Breast epithelium (tissue), 4 donors: ENCODE measurements at regions not wholly inside any gene's neighbourhood (a gene's known extent, or its start where the extent isn't known, plus 50 kb on each side); places are given as distances from the start of the nearest gene placed in this dataset.

Experiments used
- DNase-seq, 2 donors: peaks; one replicate each; pipeline ENCODE4 v3.0.0-alpha.2; 2019; ENCODE audit warnings: low spot score in 2 of 2
- H3K27ac ChIP-seq, 2 donors: fragments of 200-600 bp; sonication (generic) in 1 of 2; one replicate each; pipeline ENCODE4 v1.5.1; 2016 to 2019; ENCODE audit warnings: mild to moderate bottlenecking in 1 of 2
- H3K27me3 ChIP-seq, 2 donors: fragments of 200-600 bp; sonication (generic) in 1 of 2; one replicate each; pipeline versions ENCODE4 v1.5.1 to v1.6.0; 2017 to 2019; ENCODE audit warnings: control low read depth in 1 of 2, mild to moderate bottlenecking in 1 of 2
- H3K36me3 ChIP-seq: fragments of 200-600 bp; one replicate; pipeline ENCODE4 v1.5.1; 2019
- H3K4me1 ChIP-seq, 2 donors: fragments of 200-600 bp; sonication (generic); one replicate each; pipeline ENCODE4 v1.5.1; 2016 to 2019; ENCODE audit warnings: control low read depth in 1 of 2
- H3K4me3 ChIP-seq, 3 donors: fragments of 200-600 bp; sonication (generic); 1 replicate in 2 of 3; 2 replicates in 1 of 3; pipeline ENCODE4 v1.5.1; 2016 to 2019; ENCODE audit warnings: mild to moderate bottlenecking in 3 of 3, moderate library complexity in 2 of 3
- H3K9me3 ChIP-seq, 2 donors: fragments of 200-600 bp; sonication (generic) in 1 of 2; one replicate each; pipeline ENCODE4 v1.5.1; 2016 to 2019; ENCODE audit warnings: control low read depth in 1 of 2
- CTCF ChIP-seq, 3 donors: fragments of 450-650 bp; IDR thresholded peaks; one replicate each; pipeline ENCODE4 v1.5.1; 2016 to 2017; ENCODE audit warnings: antibody characterized with exemption in 3 of 3, mild to moderate bottlenecking in 3 of 3, moderate library complexity in 3 of 3
- POLR2A ChIP-seq: fragments of 450-650 bp; IDR thresholded peaks from one replicate; pipeline ENCODE4 v1.6.1; 2016; ENCODE audit warnings: antibody characterized with exemption, mild to moderate bottlenecking, moderate library complexity
- POLR2AphosphoS5 ChIP-seq, 3 donors: sonication (generic); formaldehyde crosslinking; IDR thresholded peaks; one replicate each; pipeline ENCODE4 v1.6.1; 2017; ENCODE audit warnings: antibody characterized with exemption in 3 of 3
- intact Hi-C: fragments of 100-400 bp; cut with DNase I; formaldehyde crosslinking; loops from one replicate; pipeline ENCODE4 v1.15.1; 2023; ENCODE audit warnings: low total_unique reads

DNA sequence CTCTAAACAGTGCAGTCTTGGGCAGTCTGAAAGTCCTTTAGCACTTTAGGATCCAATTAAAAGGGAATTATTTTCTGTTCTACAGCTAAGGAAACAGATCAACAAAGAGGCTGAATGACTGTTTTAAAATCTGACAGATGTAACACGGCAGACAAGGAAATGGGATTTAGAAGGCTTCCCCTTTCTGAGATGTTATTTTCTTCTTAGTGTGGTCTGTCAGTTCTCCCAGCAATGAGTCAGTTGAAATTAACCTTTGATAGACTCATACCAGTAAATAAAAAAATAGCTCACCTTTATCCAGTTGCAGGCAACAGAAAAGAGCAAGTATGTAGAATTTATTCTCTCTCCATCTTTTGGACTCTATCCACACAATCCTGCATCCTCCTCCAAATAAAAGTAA lies 98.1 kb downstream of the NEDD1 start:
- no peak for DNase-seq
- no peaks in the 10 kb centered on the region for H3K27me3 ChIP-seq
- H3K9me3 ChIP-seq, result no peaks in the 10 kb centered on the region
- no peaks in the 10 kb centered on the region for H3K36me3 ChIP-seq
- intact Hi-C loops, result no loop called here
- no peaks in the 10 kb centered on the region for H3K4me1 ChIP-seq
- H3K27ac ChIP-seq, result no peak overlapping the region
- TF ChIP-seq POLR2A (no peak), POLR2AphosphoS5 (IDR thresholded peaks at IDR 0.05) (no peak), CTCF (IDR thresholded peaks at IDR 0.05) (no peak)
- H3K4me3 ChIP-seq, result no peak overlapping the region

GRCh38 chr12:97005646-97006045 lies 98.6 kb downstream of the NEDD1 start:
- no peaks in the 10 kb centered on the region for H3K9me3 ChIP-seq
- no peak overlapping the region for H3K4me3 ChIP-seq
- intact Hi-C loops, result no loop called here
- H3K4me1 ChIP-seq, result no peaks in the 10 kb centered on the region
- no peak for DNase-seq
- H3K36me3 ChIP-seq, result no peaks in the 10 kb centered on the region
- H3K27me3 ChIP-seq, result no peaks in the 10 kb centered on the region
- H3K27ac ChIP-seq, result no peak overlapping the region
- TF ChIP-seq CTCF (IDR thresholded peaks at IDR 0.05), result no peak
- no peak for TF ChIP-seq POLR2AphosphoS5 (IDR thresholded peaks at IDR 0.05)
- TF ChIP-seq POLR2A, result no peak

DNA sequence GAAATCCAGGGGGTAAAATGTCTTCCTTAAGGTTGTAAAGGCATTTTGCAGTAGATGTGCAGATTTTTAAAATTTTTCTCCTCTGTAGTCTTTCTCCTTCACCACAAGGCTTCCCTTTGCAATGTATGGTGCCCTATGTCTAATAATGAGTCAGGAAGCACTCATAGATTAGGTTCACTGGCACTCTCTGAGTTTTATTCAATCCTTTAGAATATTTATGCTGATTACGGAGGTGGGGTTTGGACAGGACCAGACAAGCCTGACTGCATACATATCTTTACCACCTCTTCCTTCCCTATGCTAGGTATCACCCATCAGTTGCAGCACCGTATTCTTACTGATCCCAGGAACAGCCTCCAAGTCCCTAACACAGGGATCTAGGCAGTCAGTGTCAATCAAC lies 99.5 kb downstream of the NEDD1 start:
- no peaks in the 10 kb centered on the region for H3K27me3 ChIP-seq
- DNase-seq, result no peak
- no peak overlapping the region for H3K27ac ChIP-seq
- intact Hi-C loops, result no loop called here
- no peak for TF ChIP-seq POLR2A
- TF ChIP-seq CTCF (IDR thresholded peaks at IDR 0.05), result no peak
- TF ChIP-seq POLR2AphosphoS5 (IDR thresholded peaks at IDR 0.05), result no peak
- H3K36me3 ChIP-seq, result no peaks in the 10 kb centered on the region
- H3K9me3 ChIP-seq, result no peaks in the 10 kb centered on the region
- no peak overlapping the region for H3K4me3 ChIP-seq
- H3K4me1 ChIP-seq, result no peaks in the 10 kb centered on the region

DNA sequence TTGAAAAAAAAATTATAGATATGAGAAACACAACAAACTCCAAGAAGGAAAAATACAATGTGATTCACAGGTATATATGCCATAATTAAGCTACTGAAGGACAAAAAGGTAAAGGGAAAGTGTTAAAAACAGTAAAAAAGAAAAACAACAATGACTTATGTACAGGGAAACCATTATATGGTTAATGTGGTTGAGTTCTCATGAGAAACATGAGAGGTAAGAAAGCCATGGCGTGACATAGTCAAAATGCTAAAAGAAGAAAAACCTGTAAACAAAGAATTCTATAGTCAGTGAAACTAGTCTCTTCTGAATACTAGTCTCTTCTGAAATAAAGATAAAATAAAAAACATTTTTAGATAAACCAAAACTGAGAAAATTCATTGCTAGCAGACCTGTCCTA lies 109.1 kb downstream of the NEDD1 start:
- TF ChIP-seq POLR2AphosphoS5 (IDR thresholded peaks at IDR 0.05), result no peak
- no peak for TF ChIP-seq POLR2A
- TF ChIP-seq CTCF (IDR thresholded peaks at IDR 0.05), result no peak
- intact Hi-C loops, result no loop called here
- H3K36me3 ChIP-seq, result no peaks in the 10 kb centered on the region
- no peaks in the 10 kb centered on the region for H3K4me1 ChIP-seq
- no peak for DNase-seq
- no peak overlapping the region for H3K4me3 ChIP-seq
- peaks cover 0 to 10% of the 10 kb centered on the region in 2 donors for H3K9me3 ChIP-seq
- H3K27ac ChIP-seq, result no peak overlapping the region
- no peaks in the 10 kb centered on the region for H3K27me3 ChIP-seq

DNA sequence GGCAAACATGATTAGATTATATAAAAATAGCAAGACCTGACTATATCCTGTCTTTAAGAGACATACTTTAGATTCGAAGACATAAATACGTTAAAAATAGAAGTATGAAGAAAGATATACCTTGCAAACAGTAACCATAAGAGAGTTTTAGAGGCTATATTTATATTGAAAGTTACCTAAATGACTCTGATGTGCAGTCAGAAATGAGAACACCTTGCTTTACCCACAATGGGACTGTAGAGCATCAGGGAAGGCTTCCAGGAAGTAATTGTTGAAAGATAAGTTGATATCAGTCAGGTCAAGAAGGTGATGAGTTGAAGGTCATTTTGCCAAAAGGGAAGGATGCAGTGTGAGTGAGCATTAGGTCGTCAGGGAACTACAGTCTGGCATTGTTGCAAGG lies 110.2 kb downstream of the NEDD1 start:
- DNase-seq, result no peak
- H3K4me1 ChIP-seq, result no peaks in the 10 kb centered on the region
- TF ChIP-seq CTCF (IDR thresholded peaks at IDR 0.05) (no peak), POLR2AphosphoS5 (IDR thresholded peaks at IDR 0.05) (no peak), POLR2A (no peak)

More for the DNA sequence above, 110.2 kb downstream of the NEDD1 start:
- peaks cover 0 to 10% of the 10 kb centered on the region in 2 donors for H3K9me3 ChIP-seq
- H3K4me3 ChIP-seq, result no peak overlapping the region
- no peaks in the 10 kb centered on the region for H3K36me3 ChIP-seq
- H3K27ac ChIP-seq, result no peak overlapping the region
- H3K27me3 ChIP-seq, result no peaks in the 10 kb centered on the region
- intact Hi-C loops, result no loop called here
